ENCODE measurements at regions not wholly inside any gene's neighbourhood (a gene's known extent, or its start where the extent isn't known, plus 50 kb on each side); places are given as distances from the start of the nearest gene placed in this dataset.
"Not testable (repeated sequence)": the region's sequence is repeated elsewhere in the genome, so short reads cannot be mapped to it uniquely, and the experiment has no call there.

GRCh38 chr14:59022144-59022543 lies 166.3 kb upstream of the DAAM1 start:
- DNase-seq (ENCODE audit: low spot score) (no peak), ATAC-seq (ENCODE audit: low FRiP score) (no peak)
- TF ChIP-seq CTCF (IDR thresholded peaks at IDR 0.05), result no peak

- DNase-seq (ENCODE audit: low spot score) (no peak), ATAC-seq (ENCODE audit: low FRiP score) (no peak)
- TF ChIP-seq CTCF (IDR thresholded peaks at IDR 0.05), result no peak
Observed at GRCh38 chr14:59026081-59026480, 162.4 kb upstream of the DAAM1 start.

GRCh38 chr14:59026640-59027039 lies 161.8 kb upstream of the DAAM1 start:
- ATAC-seq (ENCODE audit: low FRiP score); DNase-seq (ENCODE audit: low spot score): not testable (repeated sequence)

- ATAC-seq (ENCODE audit: low FRiP score) (peak; percentile 71), DNase-seq (ENCODE audit: low spot score) (no peak)
- TF ChIP-seq CTCF (IDR thresholded peaks at IDR 0.05), result no peak
Observed at GRCh38 chr14:59028476-59029202, 159.8 kb upstream of the DAAM1 start.

GRCh38 chr14:59032826-59033225 lies 155.6 kb upstream of the DAAM1 start:
- ATAC-seq (ENCODE audit: low FRiP score) (no peak), DNase-seq (ENCODE audit: low spot score) (no peak)
- no peak for TF ChIP-seq CTCF (IDR thresholded peaks at IDR 0.05)

GRCh38 chr14:59036134-59036533 lies 152.3 kb upstream of the DAAM1 start:
- no peak for TF ChIP-seq CTCF (IDR thresholded peaks at IDR 0.05)
- DNase-seq (ENCODE audit: low spot score) (no peak), ATAC-seq (ENCODE audit: low FRiP score) (no peak)

- ATAC-seq (ENCODE audit: low FRiP score), result no peak
- TF ChIP-seq CTCF (IDR thresholded peaks at IDR 0.05), result no peak
Observed at GRCh38 chr14:59037086-59037485, 151.4 kb upstream of the DAAM1 start.

More at GRCh38 chr14:59037086-59037485, 151.4 kb upstream of the DAAM1 start:
- DNase-seq (ENCODE audit: low spot score), result no peak

All from omental fat pad (tissue), 3 donors.